8988T (cell line): ENCODE measurements at regions not wholly inside any gene's neighbourhood (a gene's known extent, or its start where the extent isn't known, plus 50 kb on each side); places are given as distances from the start of the nearest gene placed in this dataset.

ENCODE experiments used
- DNase-seq: peaks from one replicate; pipeline ENCODE4 v3.0.0; 2011

DNA sequence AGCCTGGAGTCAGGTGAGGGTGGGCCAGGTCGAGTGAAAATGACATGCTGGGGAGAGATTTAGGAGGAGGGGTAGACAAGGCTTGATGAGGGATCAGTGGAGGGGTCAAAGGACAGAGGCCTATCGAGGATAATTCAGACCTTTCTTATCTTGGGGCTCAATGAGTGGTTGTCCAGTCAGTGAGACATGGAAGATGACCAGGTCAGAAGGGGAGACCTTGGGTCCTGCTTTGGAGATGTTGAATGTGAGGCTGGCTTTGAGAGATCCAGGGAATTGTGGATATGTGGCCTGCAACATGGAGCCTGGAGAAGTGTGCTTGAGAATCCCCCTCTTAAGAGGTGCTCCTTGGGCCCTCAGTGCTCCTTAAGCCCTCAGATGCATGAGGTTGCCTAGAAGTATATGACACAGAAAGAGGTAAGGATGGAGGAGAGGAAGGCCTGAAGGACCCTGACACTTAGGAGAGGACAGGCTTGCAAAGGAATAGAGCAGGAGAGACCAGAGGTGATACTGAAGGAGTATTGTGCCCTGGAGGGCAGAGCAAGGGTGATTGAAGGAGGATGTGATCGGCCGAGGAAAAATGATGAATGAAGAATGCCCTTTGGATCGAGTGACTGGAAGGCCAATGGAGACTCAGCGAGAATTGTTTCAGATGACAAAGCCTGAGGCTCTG is 129.8 kb upstream of the GPR26 start:
- DNase-seq = no peak

GRCh38 chr10:123537188-123537961 is 128.8 kb upstream of the GPR26 start:
- no peak for DNase-seq

DNA sequence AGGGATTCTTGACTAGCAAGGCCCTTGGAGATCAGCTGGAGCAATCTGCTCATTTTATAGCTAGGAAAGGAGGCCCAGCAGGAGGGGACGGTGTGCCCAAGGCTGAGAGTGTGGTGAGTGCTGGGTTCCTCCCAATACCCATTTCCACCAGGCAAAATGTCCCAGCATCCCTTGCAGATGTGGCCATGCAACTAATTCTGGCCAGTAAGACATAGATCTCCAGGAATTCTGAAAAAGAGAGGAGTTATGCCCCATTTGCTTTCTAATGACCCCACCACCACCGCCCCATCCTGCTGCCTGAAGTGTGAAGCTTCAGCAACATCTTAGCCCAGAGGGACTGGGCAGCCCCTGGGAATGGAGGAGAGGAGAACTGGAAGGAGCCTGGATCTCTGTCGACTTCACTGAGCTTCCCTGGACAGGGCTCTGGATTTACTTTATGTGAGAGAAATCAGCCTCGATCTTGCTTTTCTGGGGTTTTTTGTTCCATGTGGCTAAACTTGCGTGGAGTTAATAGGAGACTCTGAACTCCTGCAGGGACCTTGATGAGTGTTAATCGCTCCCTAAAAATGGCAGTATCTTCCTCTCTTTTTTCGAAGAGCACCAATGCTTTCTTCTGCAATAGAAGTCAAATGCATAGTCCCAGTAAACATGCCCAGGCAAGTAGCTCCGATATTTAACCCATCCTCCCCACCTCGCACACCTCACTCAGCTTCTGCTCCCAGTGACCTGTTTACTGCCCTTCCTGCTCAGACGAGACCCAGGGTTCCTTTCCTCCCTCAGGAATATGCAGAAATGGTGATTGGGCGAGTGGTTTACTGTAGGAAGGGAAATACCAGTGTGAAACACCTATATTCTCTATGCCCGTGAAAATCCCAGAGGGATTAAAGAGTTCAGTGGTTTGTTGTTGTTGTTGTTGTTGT is 127.5 kb upstream of the GPR26 start:
- no peak for DNase-seq

DNA sequence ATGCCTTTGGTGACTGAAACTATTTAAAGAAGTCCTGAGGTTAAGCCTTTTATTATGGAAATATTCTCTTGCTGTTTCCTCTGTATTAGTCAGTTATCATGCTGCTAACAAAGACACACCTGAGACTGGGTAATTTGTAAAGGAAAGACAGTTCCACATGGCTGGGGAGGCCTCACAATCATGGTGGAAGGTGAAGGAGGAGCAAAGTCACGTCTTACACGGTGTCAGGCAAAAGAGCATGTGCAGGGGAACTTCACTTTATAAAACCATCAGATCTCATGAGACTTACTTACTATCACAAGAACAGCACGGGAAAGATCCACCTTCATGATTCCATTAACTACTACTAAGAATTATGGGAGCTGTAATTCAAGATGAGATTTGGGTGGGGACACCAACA is 121.2 kb upstream of the GPR26 start:
- no peak for DNase-seq

DNA sequence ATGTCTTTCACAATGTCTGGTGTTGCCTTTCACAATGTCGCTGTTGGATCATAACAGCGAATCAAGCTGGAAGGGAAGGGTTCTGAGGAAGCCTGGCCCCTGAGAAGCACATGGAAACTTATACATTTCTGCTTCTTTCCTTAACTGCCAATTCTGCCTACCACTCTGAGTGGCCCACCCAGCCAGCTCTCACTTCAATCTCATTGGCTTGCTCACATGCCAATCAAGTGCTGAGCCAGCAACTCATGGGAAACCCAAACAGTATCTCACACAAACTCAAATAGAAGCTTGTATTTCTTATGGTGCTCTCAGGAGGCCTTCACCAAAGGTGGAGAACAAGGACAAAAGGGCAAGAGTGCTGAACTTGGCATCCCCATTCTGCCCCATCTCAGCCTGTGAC is 117.4 kb upstream of the GPR26 start:
- DNase-seq = no peak

- no peak for DNase-seq
These were observed 116.2 kb upstream of the GPR26 start for GRCh38 chr10:123549761-123550454.

DNA sequence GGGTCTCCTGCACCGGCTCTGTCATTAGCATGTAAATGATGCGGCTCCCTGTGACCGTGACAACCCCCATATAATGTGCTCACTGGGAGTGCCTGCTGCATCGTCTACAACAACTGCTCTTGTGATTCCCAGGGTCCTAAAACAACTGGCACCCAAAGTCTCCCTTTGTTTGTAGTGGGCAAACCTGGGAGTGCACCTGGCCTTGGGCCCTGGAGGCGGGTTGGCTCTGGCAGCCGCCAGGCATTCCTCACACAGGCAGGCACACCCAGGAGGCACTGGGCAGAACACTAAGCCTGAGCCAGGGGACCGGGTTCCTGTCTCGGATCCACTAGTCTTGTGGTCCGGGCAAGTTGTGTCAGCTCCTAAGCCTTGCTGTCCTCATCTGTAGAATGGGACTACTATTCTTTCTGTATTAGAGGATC is 115.5 kb upstream of the GPR26 start:
- DNase-seq = no peak

DNA sequence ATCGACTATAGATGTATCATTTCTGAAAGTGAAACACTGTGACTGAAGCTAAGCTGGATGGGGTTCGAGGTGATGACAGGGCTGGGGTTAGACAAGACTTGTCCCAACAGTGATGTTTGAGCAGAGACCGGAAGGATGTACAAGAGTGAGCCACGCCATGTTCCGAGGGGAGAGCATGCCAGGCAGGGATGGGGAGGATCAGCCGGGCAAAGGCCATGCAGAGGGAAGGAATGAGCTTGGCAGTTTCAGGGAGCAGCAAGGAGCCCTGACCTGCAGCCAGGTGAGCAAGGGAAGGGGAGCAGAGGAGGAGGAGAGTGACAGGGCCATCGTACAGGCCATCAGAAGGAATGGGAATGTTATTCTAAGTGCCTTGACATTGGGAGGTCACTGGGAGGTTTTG is 114.9 kb upstream of the GPR26 start:
- no peak for DNase-seq

GRCh38 chr10:123552760-123553554 is 113.2 kb upstream of the GPR26 start:
- DNase-seq = no peak

GRCh38 chr10:123553810-123554430 is 112.2 kb upstream of the GPR26 start:
- no peak for DNase-seq

DNA sequence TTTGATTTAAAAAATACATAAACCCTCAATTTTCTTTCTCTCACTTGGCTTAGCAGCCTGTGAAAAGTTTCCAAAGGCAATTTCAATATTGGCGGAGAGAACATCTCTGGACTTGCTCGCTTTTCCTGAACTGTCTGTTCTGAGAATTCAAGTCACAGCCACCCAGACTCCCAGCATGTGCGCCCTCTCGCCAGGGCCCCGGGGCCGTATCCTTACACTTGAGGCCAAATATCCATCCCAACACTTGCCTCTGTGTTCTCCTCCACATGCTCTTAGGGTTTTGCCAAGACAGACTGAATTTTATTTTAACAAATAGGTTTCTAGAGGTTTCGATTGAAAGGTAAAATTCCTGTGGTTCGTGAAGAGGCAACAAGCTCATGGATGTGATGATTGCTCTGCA is 111.5 kb upstream of the GPR26 start:
- no peak for DNase-seq

DNA sequence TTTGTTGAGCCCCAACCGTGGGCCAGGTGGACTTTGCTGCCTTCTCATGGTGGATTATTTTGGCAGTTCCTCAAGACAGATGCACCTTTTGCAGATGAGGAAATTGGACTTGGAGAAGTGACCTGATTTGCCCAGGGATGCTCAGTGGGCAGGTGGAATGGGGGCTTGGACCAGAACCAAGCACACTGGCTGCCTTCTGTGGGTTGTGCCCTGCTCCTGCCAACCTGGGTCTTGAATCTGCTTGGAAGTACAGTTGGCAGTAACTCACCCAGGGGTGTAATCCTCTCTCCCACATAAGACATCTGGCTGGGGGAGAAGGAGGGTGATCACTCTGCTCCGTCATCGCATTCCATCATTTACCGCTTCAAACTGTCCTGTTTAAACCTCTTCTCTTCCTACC is 110.5 kb upstream of the GPR26 start:
- DNase-seq = no peak

GRCh38 chr10:123556049-123556448 is 110.1 kb upstream of the GPR26 start:
- no peak for DNase-seq

GRCh38 chr10:123556736-123557135 is 109.4 kb upstream of the GPR26 start:
- no peak for DNase-seq

- DNase-seq = no peak
These were observed 108.6 kb upstream of the GPR26 start for GRCh38 chr10:123557366-123558108.

GRCh38 chr10:123558651-123559050 is 107.5 kb upstream of the GPR26 start:
- DNase-seq = no peak

DNA sequence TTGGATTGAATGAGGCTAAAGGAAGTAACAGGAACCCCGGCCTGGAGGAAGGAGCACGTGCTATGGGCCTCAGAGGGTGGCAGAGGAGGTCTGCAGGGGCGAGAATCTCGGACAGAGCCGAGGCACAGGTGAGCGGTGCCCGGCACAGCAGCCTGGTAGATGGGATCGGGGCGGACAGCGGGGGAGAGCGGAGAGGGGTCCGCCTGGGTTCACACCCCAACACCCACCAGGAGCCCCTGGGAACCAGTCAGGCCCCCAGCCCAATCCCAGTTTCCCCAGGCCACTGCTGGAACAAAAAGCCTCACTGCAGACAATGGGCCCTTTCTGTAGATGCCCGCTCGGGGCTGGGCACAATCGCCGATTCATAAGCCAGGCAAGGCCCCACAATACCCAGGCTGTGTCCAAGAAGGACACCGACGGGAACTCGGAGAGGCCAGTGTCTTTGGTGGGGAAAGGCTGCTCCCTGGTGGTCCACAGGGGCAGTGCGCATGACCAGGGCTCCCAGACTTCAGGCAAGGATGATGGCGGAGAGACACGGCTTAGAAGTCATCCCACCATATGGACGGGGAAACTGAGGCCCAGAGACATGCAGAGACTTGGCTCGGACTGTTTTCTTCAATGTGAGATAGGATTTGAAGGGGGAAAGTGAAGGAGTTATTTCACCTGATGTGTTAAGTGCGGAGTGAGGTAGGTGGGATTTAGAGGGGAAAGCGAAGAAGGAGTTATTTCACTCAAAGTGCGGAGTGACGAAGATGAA is 106.9 kb upstream of the GPR26 start:
- peak; percentile 86 for DNase-seq

GRCh38 chr10:123559823-123560092 is 106.4 kb upstream of the GPR26 start:
- peak; percentile 3 for DNase-seq

- no peak for DNase-seq
These were observed 105.6 kb upstream of the GPR26 start for GRCh38 chr10:123560301-123561140.

DNA sequence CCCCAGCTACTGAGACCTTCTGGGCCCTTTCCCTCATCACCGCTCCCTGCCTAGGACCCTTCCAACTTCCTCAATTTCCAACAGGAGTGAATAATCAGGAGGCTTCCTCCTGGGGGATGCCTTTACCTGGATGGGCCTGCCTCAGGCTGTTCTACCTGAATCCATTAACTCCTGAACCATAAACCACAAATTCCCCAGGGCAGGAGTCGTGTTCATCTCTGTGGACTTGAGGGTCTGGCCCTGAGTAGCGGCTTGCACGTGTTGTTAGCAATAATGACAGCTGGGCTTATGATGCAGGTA is 105.1 kb upstream of the GPR26 start:
- DNase-seq = no peak
